Activated naive CD8-positive, alpha-beta T cell treated with anti-CD3 and anti-CD28 coated beads, Interleukin-2, amount 50 U/mL, for 16 hours (primary cell): ENCODE measurements at regions not wholly inside any gene's neighbourhood (a gene's known extent, or its start where the extent isn't known, plus 50 kb on each side); places are given as distances from the start of the nearest gene placed in this dataset.

Experiments used
- DNase-seq: peaks from one replicate; pipeline ENCODE4 v3.0.0-alpha.2; 2020; ENCODE audit warnings: low read depth, low spot score

GRCh38 chr10:123526356-123527064 lies 139.6 kb upstream of the GPR26 start:
- no peak for DNase-seq

GRCh38 chr10:123527151-123527550 lies 139.0 kb upstream of the GPR26 start:
- no peak for DNase-seq

GRCh38 chr10:123529146-123529760 lies 136.9 kb upstream of the GPR26 start:
- no peak for DNase-seq

GRCh38 chr10:123530166-123530870 lies 135.8 kb upstream of the GPR26 start:
- no peak for DNase-seq

GRCh38 chr10:123535386-123535785 lies 130.8 kb upstream of the GPR26 start:
- no peak for DNase-seq

GRCh38 chr10:123536176-123536845 lies 129.8 kb upstream of the GPR26 start:
- DNase-seq, result no peak

- no peak for DNase-seq
Measured at GRCh38 chr10:123537188-123537961, 128.8 kb upstream of the GPR26 start.

GRCh38 chr10:123538401-123539320 lies 127.5 kb upstream of the GPR26 start:
- DNase-seq, result no peak

- no peak for DNase-seq
Measured at GRCh38 chr10:123544986-123545385, 121.2 kb upstream of the GPR26 start.

GRCh38 chr10:123548770-123549169 lies 117.4 kb upstream of the GPR26 start:
- no peak for DNase-seq

- no peak for DNase-seq
Measured at GRCh38 chr10:123549761-123550454, 116.2 kb upstream of the GPR26 start.

GRCh38 chr10:123550675-123551096 lies 115.5 kb upstream of the GPR26 start:
- no peak for DNase-seq

GRCh38 chr10:123551259-123551658 lies 114.9 kb upstream of the GPR26 start:
- DNase-seq, result no peak

GRCh38 chr10:123552760-123553554 lies 113.2 kb upstream of the GPR26 start:
- DNase-seq, result no peak

- no peak for DNase-seq
Measured at GRCh38 chr10:123553810-123554430, 112.2 kb upstream of the GPR26 start.

- DNase-seq, result no peak
Measured at GRCh38 chr10:123554656-123555055, 111.5 kb upstream of the GPR26 start.

- DNase-seq, result no peak
Measured at GRCh38 chr10:123555616-123556015, 110.5 kb upstream of the GPR26 start.

GRCh38 chr10:123556049-123556448 lies 110.1 kb upstream of the GPR26 start:
- no peak for DNase-seq
